Common myeloid progenitor, CD34-positive (primary cell): ENCODE measurements at regions not wholly inside any gene's neighbourhood (a gene's known extent, or its start where the extent isn't known, plus 50 kb on each side); places are given as distances from the start of the nearest gene placed in this dataset.

Source experiments
- CTCF ChIA-PET: fragments of 350-600 bp; sonication (Branson Sonifier 250); formaldehyde crosslinking; loops from one replicate; lab custom pipeline; 2021; ENCODE audit warnings: antibody characterized with exemption; lab: Charles Lee
- POLR2A ChIA-PET: fragments of 350-600 bp; sonication (Branson Sonifier 250); formaldehyde crosslinking; loops from one replicate; lab custom pipeline; 2021; ENCODE audit warnings: antibody characterized with exemption; lab: Charles Lee
- DNase-seq, 3 donors: peaks; one replicate each; pipeline versions ENCODE4 v3.0.0 to v3.0.0-alpha.2; 2013
- H3K27ac ChIP-seq, 2 experiments: 1 replicate in 1 of 2; 2 replicates in 1 of 2; pipeline ENCODE4 v1.7.0; 2013; ENCODE audit warnings: inconsistent platforms in 2 of 2, low read length in 2 of 2, mild to moderate bottlenecking in 2 of 2, low read depth in 1 of 2, moderate library complexity in 1 of 2; ENCODE audit not compliant: severe bottlenecking in 2 of 2, insufficient read depth in 1 of 2, poor library complexity in 1 of 2
- H3K27me3 ChIP-seq, 5 experiments: replicated peaks in 2 of 5; 1 replicate in 3 of 5; 2 replicates in 2 of 5; pipeline versions ENCODE4 v1.6.1 to v1.7.0; 2013; ENCODE audit warnings: low read length in 4 of 5, mild to moderate bottlenecking in 2 of 5, moderate library complexity in 2 of 5, inconsistent platforms in 1 of 5; ENCODE audit not compliant: insufficient read depth in 5 of 5, control insufficient read depth in 4 of 5
- H3K36me3 ChIP-seq, 4 experiments: 1 replicate in 2 of 4; 2 replicates in 2 of 4; pipeline versions ENCODE4 v1.6.1 to v1.7.0; 2013; ENCODE audit warnings: low read length in 3 of 4, control low read depth in 1 of 4, mild to moderate bottlenecking in 1 of 4; ENCODE audit not compliant: control insufficient read depth in 4 of 4, insufficient read depth in 4 of 4
- H3K4me1 ChIP-seq, 4 experiments: 1 replicate in 3 of 4; 2 replicates in 1 of 4; pipeline versions ENCODE4 v1.6.1 to v1.7.1; 2013; ENCODE audit warnings: low read length in 3 of 4, mild to moderate bottlenecking in 3 of 4, control low read depth in 1 of 4, inconsistent platforms in 1 of 4, moderate library complexity in 1 of 4; ENCODE audit not compliant: control insufficient read depth in 4 of 4, insufficient read depth in 4 of 4; ENCODE audit errors: control extremely low read depth in 1 of 4
- H3K4me3 ChIP-seq, 7 experiments: 1 replicate in 4 of 7; 2 replicates in 3 of 7; pipeline versions ENCODE4 v1.5.1 to v1.7.0; 2013; ENCODE audit warnings: mild to moderate bottlenecking in 7 of 7, low read length in 6 of 7, moderate library complexity in 6 of 7, inconsistent platforms in 2 of 7, low read depth in 2 of 7, control low read depth in 1 of 7; ENCODE audit not compliant: insufficient read depth in 4 of 7, control insufficient read depth in 1 of 7; ENCODE audit errors: extremely low read depth in 1 of 7
- H3K9me3 ChIP-seq, 5 experiments: 1 replicate in 4 of 5; 2 replicates in 1 of 5; pipeline versions ENCODE4 v1.6.1 to v1.7.1; 2013; ENCODE audit warnings: low read length in 4 of 5, mild to moderate bottlenecking in 2 of 5, inconsistent platforms in 1 of 5, low read depth in 1 of 5, moderate library complexity in 1 of 5; ENCODE audit not compliant: control insufficient read depth in 4 of 5, insufficient read depth in 2 of 5; ENCODE audit errors: control extremely low read depth in 1 of 5
- WGBS: methylation state at CpG from one replicate; pipeline ENCODE4 v1.1.5; 2013; ENCODE audit not compliant: insufficient coverage; 5-methylcytosine and 5-hydroxymethylcytosine counted together

GRCh38 chr1:199038156-199038555 lies 399.3 kb downstream of the PTPRC start:
- H3K27ac ChIP-seq = no peak overlapping the region
- CTCF ChIA-PET = no interaction called here
- H3K27me3 ChIP-seq = no peaks in the 10 kb centered on the region
- no CpG with 5 or more reads among the region's 3 CpGs for WGBS
- H3K36me3 ChIP-seq = peaks cover 0 to 5% (median 0%) of the 10 kb centered on the region in 4 experiments
- no peak overlapping the region for H3K4me3 ChIP-seq
- no peak for DNase-seq
- POLR2A ChIA-PET = no interaction called here
- peaks cover 19 to 63% (median 34%) of the 10 kb centered on the region in 4 experiments for H3K4me1 ChIP-seq
- no peaks in the 10 kb centered on the region for H3K9me3 ChIP-seq

DNA sequence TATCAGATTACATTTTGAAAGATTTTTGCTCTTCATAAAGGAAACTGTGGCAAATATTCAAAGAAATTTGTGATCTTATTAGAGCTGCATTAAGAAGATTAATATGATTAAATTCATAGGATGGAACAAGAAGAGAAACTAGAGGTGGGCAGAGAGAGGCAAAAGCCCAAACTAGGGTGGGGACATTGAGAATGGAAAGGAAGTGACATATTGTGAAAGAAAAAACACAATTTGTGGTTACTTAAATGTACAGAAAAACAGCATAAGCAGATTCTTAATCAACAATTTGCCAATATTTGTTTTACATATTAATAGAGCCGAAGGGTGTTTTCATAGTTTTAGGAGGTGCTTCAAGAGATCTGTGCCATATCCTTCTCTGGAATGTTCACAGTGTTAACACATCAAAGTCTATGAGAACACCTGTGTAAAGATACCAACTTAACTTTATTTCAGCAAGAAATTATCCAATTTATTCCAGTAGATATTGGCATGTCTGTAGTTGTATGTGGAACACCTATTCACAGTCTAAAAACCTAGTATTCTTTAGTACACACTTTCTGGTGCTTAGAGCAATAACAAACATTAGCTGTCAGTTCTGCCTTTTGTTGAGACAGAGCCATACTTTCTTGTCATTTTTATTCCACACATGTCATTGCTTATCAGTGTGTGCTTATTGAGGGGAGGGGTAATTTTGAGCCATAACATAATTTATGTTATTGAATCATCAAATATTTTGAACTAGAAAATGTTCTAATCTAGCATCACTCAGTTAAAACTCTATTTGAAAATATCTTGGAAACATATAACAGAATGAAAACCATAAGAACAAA lies 401.5 kb downstream of the PTPRC start:
- peak overlapping the region in 1 of 7 experiments; percentile 19 for H3K4me3 ChIP-seq
- no peaks in the 10 kb centered on the region for H3K9me3 ChIP-seq
- peaks cover 27 to 65% (median 45%) of the 10 kb centered on the region in 4 experiments for H3K4me1 ChIP-seq
- peak in 2 of 3 donors; percentile 44 to 70 for DNase-seq
- ChIA-PET CTCF (interaction anchor here (1.0 kb wide), 1 partner anchor 34 kb away, joined by 4 read pairs; no protein-coding TSS in a partner anchor), POLR2A (interaction anchor here (0.6 kb wide), 1 partner anchor 369 kb away, joined by 4 read pairs; no protein-coding TSS in a partner anchor)
- WGBS = no CpG with 5 or more reads among the region's 1 CpG
- H3K36me3 ChIP-seq = peaks cover 0 to 4% (median 0%) of the 10 kb centered on the region in 4 experiments
- no peaks in the 10 kb centered on the region for H3K27me3 ChIP-seq
- peak overlapping the region; percentile 55 to 78 for H3K27ac ChIP-seq

DNA sequence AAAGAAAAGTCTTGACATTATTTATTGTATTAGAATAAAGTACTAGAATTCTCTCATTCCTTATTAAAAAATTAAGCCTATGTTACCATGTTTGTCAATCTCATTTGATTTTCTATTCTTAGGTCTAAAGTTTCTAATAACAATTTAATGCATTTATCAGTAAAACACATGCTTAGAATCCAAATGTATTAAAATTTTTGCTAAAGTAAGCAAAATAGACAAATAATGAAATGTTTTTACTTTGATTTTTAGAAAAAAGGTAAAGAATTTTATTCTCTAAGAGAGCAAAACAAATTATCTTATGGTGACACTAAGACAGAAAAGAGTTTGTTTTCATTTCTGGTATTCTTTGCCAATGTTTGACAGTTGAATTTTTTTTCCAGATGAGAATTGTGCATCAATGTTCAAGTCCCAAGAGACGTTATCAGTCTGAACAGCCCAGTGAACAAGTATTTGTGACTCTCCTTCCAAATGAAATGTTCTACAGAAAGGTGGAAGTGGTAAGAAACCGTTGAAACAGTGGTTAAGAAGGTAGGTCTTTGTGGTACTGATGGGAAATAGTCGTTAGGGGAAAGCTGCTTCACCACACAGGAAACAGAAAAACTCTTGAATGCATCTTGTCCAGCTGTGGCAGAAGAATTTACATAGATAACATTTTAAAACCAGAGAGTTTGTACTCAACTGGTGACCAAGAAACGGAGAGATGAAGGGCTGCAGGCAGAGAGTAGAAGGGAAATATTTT lies 402.5 kb downstream of the PTPRC start:
- H3K27ac ChIP-seq = peak overlapping the region; percentile 62 to 78
- CTCF ChIA-PET = interaction anchor here (0.9 to 1.0 kb wide), 3 partner anchors 44 to 104 kb away, joined by 3 to 5 read pairs (median 3); no protein-coding TSS in a partner anchor
- H3K4me1 ChIP-seq = peaks cover 27 to 63% (median 45%) of the 10 kb centered on the region in 4 experiments
- DNase-seq = peak; percentile 90 to 99 (median 97)
- no peaks in the 10 kb centered on the region for H3K27me3 ChIP-seq
- peaks cover 0 to 3% (median 0%) of the 10 kb centered on the region in 4 experiments for H3K36me3 ChIP-seq
- H3K4me3 ChIP-seq = peak overlapping the region in 3 of 7 experiments; percentile 13 to 37 (median 37)
- 0% methylated on average over 1 of the region's 4 CpGs for WGBS
- H3K9me3 ChIP-seq = peaks cover 0 to 4% (median 0%) of the 10 kb centered on the region in 5 experiments
- POLR2A ChIA-PET = interaction anchor here (0.6 to 1.0 kb wide), 2 partner anchors 8 to 104 kb away, joined by 3 to 5 read pairs; no protein-coding TSS in a partner anchor

DNA sequence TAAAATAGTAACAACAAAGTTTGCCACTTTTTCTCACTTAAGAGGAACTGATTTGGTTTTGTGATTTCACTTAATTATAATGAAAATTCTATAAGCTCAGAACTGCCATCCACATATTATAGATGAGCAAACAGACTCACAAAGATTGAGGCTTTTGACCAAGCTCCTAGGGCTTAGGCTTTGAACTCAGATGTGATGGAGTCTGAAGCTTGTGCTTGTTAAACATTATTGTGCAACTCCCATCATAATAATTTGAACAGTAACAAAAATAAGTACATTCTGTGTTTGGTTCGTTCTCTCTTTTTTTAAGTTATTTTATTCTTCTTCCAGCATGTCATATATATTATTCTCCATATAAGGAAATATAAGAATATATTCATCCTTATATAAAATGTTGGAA lies 403.4 kb downstream of the PTPRC start:
- ChIA-PET POLR2A (interaction anchor here (0.6 to 1.0 kb wide), 2 partner anchors 7 to 105 kb away, joined by 3 to 5 read pairs; no protein-coding TSS in a partner anchor), CTCF (interaction anchor here (0.9 to 1.0 kb wide), 3 partner anchors 43 to 105 kb away, joined by 3 to 5 read pairs (median 3); no protein-coding TSS in a partner anchor)
- Histone ChIP-seq H3K4me1 (peaks cover 27 to 63% (median 45%) of the 10 kb centered on the region in 4 experiments), H3K4me3 (peak overlapping the region in 3 of 7 experiments; percentile 16 to 39 (median 37)), H3K36me3 (peaks cover 0 to 3% (median 0%) of the 10 kb centered on the region in 4 experiments), H3K27me3 (no peaks in the 10 kb centered on the region), H3K27ac (no peak overlapping the region), H3K9me3 (peaks cover 0 to 4% (median 2%) of the 10 kb centered on the region in 5 experiments)
- WGBS = no CpG with 5 or more reads among the region's 1 CpG
- DNase-seq = peak in 2 of 3 donors; percentile 11 to 43

GRCh38 chr1:199044191-199044590 lies 405.4 kb downstream of the PTPRC start:
- WGBS = 80% methylated on average over 1 of the region's 1 CpG
- H3K9me3 ChIP-seq = peaks cover 0 to 14% (median 7%) of the 10 kb centered on the region in 5 experiments
- H3K27me3 ChIP-seq = no peaks in the 10 kb centered on the region
- no peak overlapping the region for H3K4me3 ChIP-seq
- H3K36me3 ChIP-seq = peaks cover 0 to 4% (median 1%) of the 10 kb centered on the region in 4 experiments
- no peak for DNase-seq
- no peak overlapping the region for H3K27ac ChIP-seq
- ChIA-PET CTCF (interaction anchor here (1.2 kb wide), 1 partner anchor 48 kb away, joined by 3 read pairs; no protein-coding TSS in a partner anchor), POLR2A (no interaction called here)
- H3K4me1 ChIP-seq = peaks cover 27 to 55% (median 38%) of the 10 kb centered on the region in 4 experiments

- Histone ChIP-seq H3K4me3 (no peak overlapping the region), H3K27me3 (no peaks in the 10 kb centered on the region), H3K36me3 (peaks cover 0 to 4% (median 1%) of the 10 kb centered on the region in 4 experiments), H3K27ac (no peak overlapping the region), H3K9me3 (peaks cover 2 to 36% (median 11%) of the 10 kb centered on the region in 5 experiments), H3K4me1 (peaks cover 17 to 33% (median 22%) of the 10 kb centered on the region in 4 experiments)
- ChIA-PET CTCF (interaction anchor here (0.9 kb wide), 1 partner anchor 20 kb away, joined by 3 read pairs; no protein-coding TSS in a partner anchor), POLR2A (no interaction called here)
- DNase-seq = no peak
- WGBS = 100% methylated on average over 1 of the region's 1 CpG
These were observed 407.8 kb downstream of the PTPRC start for GRCh38 chr1:199046618-199047017.
